HG03064 (cell line): ENCODE measurements at regions not wholly inside any gene's neighbourhood (a gene's known extent, or its start where the extent isn't known, plus 50 kb on each side); places are given as distances from the start of the nearest gene placed in this dataset.
"Not testable (repeated sequence)": the region's sequence is repeated elsewhere in the genome, so short reads cannot be mapped to it uniquely, and the experiment has no call there.

Source experiments
- ATAC-seq: cut with Tn5 transposase; IDR thresholded peaks from one replicate; pipeline ENCODE4 v1.9.1; 2021; ENCODE audit warnings: low read depth; ENCODE audit not compliant: unreplicated experiment

DNA sequence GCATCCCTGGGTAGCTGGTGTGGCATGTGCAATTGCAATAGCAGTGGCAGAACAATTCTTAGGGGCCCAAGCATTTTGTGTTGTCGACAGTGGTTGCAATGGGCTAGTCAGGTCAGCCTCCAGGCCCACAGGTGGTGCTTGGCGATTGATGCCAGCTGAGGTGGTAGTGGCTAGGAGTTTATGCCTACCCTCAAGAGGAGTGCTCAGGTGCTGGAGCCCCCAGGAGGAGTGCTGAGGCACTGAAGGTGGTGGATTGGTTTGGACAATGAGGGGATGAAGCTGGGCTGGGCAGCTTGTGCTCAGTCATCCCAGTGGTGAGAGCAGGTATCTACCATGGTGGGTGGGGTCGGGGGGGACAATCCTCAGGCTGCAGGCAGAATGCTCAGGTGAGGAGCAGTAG, 877.9 kb upstream of the TMEFF2 start:
- no peak for ATAC-seq

DNA sequence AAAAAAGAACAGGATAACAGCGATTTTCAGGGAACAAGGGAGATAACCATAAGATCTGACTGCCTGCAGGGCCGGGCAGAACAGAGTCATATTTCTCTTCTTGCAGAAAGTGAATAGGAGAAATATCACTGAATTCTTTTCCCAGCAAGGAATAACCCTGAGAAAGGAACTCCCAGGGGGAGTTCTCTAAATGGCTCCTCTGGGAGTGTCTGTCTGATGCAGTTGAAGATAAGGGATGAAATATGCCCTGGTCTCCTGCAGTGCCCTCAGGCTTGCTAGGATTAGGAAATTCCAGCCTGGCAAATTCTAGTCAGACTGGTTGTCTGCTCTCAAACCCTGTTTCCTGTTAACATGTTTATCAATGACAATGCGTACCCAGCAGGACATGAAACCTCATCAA, 830.8 kb upstream of the TMEFF2 start:
- ATAC-seq = not testable (repeated sequence)

DNA sequence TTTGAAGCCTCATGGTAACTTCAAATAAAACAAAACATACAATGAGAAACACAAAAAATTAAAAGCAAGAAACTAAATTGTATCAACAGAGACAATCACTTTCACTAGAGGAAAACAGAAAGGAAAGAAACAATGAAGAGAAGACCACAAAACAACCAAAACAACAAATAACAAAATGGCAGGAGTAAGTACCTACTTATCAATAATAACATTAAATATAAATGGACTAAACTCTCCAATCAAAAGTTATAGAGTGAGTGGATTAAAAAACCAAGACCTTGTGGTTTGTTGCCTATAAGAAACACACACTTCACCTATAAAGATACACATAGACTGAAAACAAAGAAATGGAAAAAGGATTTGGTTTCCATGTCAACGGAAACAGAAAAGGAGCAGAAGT, 830.1 kb upstream of the TMEFF2 start:
- ATAC-seq = no peak

DNA sequence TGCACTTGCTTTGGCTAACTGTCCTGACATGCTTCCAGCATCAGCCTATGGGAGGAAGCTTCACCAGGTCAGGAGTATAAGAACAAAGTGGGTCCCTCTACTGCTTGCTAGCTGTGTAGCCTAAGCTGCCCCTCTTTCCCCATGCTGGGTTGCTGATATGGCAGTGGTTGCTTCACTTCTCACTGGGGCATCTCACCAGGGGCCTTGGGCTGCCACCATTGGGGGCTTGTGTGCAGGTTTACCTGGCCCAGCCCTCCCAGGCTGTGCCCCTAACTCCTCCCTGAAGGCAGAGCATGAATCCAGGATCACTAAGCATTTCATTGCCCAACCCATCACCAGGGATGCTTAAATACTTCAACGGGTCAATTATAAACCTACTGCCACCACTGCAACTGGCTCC, 817.1 kb upstream of the TMEFF2 start:
- no peak for ATAC-seq

DNA sequence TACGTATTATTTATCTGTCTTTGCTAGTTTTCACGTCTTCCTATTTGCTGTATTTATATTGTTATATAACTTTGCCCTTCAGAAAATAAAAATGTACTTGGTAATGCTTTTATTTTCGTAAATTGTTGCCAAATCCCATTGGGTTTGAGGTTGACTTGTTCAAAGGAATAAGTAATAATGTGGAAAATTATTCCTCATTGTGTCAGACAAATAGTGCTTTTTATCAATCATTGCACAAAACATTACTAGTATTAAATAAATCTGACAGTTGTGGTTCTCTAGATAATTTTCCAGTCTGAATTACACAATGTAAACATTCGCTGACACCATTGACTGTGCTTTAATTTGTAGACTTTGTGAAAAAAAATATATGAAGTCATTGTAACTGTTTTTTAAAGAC, 798.3 kb upstream of the TMEFF2 start:
- ATAC-seq = no peak

DNA sequence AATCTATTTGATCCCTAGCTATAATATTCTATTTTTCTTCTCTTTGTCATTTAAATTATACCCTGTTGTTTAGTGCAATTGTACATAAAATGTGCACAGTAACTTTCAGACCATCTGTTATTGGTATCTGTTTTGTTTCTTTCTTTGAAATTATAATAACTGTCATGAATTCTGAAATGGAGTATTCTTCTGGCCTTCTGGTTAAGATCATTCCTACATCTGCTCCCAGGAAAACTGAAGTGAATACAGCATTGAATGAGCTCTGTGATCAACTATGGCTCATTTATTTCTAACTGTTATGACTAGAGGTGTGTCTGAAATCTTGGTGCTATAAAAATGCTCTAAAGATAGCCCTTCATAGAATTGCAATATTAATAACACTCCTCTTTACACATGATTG, 788.4 kb upstream of the TMEFF2 start:
- no peak for ATAC-seq

DNA sequence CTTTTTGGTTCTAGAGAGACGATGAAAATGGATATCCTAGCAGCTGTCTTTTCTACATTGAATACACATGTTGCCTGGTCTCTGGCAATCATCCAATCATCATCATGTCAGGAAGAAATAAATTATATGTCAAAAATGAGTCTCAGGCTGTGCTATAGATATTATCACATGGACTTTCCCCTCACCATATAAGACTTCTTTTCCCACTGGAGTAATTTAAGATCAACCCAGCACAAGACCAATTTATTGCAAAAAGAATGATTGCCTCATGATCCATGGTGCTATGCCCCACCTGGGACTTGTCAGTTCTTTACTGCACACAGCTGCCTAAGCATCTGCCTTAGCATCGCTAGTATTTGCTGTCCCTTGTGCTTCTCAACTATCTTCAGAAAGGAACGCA, 783.7 kb upstream of the TMEFF2 start:
- no peak for ATAC-seq

DNA sequence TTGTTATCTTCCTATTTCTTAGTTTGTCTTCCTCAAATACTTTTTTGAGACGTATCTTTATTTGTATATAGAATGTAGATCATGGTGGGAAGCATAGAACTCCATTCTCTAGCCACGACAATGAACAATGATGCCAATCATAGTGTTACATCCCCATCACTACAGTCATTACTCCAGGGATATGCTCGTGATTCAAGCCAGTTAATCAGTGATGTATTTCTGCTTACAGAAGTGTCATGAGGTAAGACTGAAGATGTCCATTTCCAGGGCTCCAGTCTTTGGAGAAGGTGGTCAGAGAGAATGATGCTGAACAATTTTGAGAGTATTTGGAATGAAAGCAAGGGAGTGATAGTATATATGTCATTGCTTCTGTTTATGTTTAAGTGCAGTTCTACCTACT, 777.2 kb upstream of the TMEFF2 start:
- ATAC-seq = no peak

DNA sequence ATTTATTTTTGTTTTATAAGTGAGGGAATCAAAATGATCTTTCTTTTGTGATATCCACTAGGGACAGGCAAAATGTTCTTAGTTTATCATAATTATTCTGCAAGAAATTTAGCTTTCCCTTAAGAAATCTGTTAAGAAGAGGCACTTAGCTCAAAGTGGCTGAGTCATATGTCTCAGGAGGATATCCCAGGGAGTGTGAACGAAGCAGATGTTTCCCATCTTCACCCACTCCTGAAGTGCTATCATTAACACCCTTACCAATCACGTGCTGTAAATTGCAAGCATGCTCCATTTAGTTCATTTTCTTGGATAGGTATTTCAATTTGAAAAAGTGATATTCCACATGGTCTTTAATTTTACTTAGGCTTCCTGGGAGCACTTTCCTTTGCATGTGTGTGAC, 774.3 kb upstream of the TMEFF2 start:
- no peak for ATAC-seq

DNA sequence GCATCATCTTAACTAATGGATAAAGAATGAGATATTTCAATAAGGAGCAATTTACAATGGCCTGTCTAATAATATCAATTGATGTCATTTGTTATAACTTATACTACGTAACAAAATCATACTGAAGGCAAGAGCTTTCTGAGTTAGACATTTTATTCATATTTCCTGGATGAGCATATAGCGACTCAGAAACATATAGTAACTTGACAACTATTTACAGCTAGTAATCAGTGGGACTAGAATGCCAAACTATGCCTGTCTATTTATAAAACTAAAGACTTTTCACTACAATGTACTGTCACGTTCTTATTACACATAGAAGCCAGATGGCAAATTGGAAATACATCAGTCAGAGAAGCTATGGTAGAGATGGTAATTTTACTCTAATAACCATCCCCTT, 766.2 kb upstream of the TMEFF2 start:
- ATAC-seq = no peak

DNA sequence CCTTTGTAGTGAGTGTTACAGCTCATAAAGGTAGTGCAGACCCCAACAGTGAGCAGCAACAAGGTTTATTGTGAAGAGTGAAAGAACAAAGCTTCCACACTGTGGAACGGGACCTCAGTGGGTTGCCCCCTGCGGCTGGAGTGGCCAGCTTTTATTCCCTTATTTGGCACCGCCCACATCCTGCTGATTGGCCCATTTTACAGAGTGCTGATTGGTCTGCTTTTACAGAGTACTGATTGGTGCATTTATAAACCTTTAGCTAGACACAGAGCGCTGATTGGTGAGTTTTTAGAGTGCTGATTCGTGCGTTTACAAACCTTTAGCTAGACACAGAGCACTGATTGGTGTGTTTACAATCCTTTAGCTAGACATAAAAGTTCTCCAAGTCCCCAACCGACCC, 763.9 kb upstream of the TMEFF2 start:
- ATAC-seq = not testable (repeated sequence)

DNA sequence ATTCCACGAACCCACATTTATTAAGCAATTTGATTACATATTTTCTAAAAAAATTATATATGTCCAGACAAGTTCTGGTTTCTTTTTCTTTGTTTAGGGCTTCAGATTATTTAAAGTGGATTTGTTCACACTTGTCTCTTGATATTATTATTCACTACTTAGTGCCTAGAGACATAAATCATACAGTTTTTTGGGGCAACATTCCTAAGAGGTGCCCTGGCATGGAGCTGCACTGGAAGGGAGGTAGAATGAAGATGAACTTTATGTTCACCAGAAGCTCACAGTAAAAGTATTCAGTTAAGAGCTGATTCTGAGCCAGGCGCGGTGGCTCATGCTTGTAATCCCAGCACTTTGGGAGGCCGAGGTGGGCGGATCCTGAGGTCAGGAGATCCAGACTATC, 762.7 kb upstream of the TMEFF2 start:
- ATAC-seq = no peak

DNA sequence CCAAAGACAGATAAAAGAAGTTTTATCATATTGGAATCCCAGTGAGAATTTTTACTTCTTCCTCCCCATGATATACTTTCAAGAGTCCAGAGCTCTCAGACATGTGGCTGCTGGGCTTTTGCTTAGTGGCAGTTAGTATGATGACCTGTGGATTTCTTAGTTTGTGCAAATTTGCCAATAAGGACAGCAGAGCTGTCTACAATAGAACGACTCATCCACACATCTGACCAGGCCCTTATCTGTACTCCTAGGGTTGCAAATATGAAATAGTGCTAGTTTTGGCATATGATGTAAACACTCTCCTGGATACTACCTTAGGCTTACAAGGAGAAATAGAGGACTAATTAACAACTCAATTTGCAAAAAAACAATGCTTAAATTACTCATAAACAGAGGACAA, 758.4 kb upstream of the TMEFF2 start:
- no peak for ATAC-seq

DNA sequence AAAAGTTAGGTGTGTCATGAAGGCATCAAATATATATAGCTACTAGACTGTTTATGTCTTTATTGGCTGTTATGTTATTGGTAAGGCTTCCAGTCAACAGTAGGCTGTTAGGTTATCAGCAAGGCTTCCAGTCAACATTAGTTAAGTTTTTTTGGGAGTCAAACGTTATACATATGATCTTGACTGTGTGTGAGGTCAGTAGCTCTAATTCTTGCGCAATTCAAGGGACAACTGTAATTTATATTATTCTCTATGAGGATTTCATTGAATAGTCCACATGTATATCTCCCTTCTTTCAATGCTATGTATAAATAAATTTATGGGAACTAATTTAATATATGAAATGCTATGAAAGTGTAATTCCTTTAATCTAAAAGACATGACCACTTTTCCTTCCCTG, 757.5 kb upstream of the TMEFF2 start:
- ATAC-seq = no peak

DNA sequence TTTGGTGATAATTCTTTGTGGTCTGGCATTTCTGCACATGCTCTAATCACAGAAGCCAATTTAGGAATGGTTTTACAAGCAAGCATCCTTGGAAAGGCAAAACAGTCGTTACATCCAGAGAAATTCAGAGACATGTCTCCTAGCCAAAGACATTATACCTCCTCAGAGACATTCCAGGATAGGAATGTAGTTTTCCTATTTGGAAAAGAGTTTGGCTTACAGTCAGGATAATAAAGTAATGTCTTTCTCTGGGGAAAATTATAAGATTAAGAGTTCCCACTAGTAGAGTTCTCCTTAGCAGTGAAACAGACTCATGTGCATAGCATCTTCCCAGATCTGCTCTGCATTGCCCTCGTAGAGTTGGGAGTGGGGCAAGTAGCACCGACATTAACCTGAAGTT, 753.6 kb upstream of the TMEFF2 start:
- ATAC-seq = no peak

DNA sequence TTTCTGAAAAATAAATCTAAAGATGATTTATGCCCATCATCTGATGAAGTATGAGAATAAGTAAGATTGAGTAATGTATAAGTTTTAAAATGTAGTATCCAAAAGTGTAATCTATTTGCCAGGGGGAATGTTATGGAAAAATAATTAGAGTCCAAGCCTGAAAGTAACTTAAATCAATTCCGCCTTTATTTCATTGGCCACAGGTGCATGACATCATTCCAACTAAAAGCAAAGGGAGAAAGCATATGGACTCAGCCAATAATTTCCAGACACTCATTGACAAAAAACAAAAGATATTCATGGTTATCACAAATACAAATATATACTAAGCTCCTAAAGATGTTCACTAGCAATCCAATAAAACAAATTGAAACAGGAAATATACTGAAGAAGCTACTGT, 752.6 kb upstream of the TMEFF2 start:
- ATAC-seq = no peak

DNA sequence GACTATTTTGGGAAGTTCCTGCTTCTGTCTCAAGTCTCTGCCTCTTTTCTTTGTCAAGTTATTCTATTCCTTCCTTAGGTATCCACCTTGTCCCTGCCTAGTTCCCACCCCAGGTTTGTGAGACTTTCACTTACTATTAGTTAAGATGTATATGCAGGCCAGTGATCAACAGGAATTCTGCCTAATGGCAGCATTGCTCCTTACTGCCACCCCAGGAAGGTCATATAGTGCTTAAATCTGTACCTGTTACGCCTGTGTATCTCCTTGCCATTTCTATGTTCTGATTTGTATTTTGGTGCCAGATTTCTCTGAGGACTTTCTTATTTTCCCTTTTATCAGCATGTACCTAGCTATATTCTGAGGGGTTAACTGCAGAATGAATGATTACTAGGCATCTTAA, 746.0 kb upstream of the TMEFF2 start:
- no peak for ATAC-seq

DNA sequence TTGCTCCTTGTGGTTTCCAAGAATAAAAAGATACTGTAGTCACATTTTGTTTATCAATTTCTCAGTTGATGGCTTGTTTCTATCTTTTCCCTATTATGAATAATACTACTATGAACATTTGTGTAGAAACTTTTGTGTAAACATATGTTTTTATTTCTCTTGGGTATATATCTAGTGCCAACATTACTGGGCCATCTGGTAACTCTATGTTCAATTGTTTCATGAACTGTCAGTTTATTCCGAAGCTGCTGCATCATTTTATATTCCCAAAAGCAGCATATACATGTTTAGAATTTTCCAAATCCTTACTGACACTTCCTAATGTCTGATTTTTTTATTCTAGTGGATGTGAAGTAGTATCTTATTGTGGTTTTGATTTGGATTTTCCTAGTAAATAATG, 737.6 kb upstream of the TMEFF2 start:
- ATAC-seq = no peak

DNA sequence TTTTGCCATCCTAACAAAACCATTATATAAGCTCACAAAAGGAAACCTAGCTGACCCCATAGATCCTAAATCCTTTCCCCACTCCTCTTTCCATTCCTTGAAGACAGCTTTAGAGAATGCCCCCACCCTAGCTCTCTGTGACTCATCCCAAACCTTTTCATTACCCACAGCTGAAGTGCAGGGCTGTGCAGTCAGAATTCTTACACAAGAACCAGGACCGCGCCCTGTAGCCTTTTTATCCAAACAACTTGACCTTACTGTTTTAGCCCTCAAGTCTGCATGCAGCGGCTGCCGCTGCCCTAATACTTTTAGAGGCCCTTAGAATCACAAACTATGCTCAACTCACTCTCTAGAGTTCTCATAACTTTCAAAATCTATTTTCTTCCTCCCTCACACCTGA, 726.9 kb upstream of the TMEFF2 start:
- not testable (repeated sequence) for ATAC-seq

DNA sequence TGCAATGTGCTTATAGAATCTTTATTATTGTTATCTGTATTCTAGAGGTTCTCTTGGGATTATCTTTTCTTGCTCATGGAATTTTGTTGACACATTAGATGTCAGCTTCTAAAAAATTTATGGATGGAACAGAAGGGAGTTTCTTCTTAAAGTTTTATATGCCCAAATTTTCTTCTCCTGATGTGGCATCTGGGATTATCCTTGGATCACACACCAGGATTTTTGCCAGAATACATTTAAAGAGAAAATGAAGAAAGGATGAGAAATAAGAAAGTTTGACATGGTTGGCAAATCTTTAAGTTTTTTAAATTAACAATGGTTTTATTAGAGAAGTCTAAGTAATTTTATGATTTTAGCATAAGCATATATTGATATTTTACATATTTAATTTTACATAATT, 706.7 kb upstream of the TMEFF2 start:
- ATAC-seq = no peak

DNA sequence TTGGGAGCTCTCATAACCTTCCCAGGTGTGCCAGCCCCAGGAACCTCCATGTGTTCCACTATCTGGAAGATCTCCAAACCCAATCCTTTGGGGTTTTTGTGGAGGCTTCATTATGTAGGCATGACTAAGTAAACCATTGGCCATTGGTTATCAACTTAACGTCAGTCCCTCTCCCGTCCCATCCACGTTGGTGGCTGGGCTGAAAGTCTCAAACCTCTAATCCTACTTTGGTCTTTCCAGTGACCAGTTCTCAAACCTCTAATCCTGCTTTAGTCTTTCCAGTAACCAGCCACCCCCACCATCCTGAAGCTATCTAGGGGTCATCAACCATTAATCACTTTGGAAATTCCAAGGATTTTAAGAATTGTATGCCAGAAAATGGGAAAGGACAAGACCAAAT, 704.7 kb upstream of the TMEFF2 start:
- ATAC-seq = no peak

DNA sequence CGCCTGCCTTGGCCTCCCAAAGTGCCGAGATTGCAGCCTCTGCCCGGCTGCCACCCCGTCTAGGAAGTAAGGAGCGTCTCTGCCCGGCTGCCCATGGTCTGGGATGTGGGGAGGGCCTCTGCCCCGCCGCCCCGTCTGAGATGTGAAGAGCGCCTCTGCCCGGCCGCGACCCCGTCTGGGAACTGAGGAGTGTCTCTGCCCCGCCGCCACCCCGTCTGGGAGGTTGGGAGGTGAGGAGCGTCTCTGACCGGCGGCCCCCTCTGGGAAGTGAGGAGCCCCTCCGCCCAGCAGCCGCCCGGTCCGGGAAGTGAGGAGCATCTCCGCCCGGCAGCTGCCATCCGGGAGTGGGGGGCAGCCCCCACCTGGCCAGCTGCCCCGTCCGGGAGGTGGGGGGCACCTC, 699.2 kb upstream of the TMEFF2 start:
- ATAC-seq = not testable (repeated sequence)

DNA sequence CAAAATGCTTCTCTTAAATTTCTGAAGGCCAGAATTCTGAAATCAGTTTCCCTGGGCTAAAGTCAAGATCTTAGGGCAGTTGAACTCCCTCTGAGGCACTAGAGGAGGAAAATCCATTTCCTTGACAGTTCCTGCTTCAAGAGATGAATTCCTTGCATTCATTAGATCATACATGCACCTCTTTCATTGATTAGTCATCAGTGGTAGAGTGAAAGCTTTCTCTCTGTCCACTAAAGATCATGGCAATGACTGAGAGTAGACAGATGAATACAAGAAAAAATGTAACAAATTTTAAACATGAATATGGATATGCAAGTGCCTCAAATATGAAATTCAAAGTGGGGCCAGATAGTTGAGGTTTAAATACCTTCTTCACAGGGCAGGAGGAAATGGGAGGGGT, 693.4 kb upstream of the TMEFF2 start:
- no peak for ATAC-seq

DNA sequence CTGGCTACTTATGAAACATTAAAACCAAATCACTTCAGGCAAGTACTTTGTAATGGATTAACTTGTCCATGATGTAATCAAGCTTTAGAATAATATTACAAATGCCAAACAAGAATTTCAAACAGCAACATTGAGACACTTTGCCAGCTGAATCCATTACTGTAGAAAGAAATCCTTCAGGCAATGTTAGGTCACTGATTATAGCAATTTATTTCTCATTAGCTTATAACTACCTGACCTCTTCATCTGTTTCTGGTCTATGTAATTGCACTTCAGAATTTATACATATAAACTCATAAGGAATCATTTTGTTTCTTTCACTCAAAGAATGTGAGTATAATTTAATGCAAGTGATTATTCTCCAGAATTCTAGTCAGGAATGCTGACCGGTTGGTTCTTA, 692.6 kb upstream of the TMEFF2 start:
- no peak for ATAC-seq
